SK-N-SH (cell line): ENCODE measurements at regions not wholly inside any gene's neighbourhood (a gene's known extent, or its start where the extent isn't known, plus 50 kb on each side); places are given as distances from the start of the nearest gene placed in this dataset.

Source experiments
- CTCF ChIA-PET: fragments of 300-600, 350-600 bp; formaldehyde crosslinking; extraction: SDS; loops from one replicate; lab custom pipeline; 2021; lab: Yijun Ruan, JAX
- POLR2A ChIA-PET: fragments of 350-600 bp; sonication (Branson Sonifier 250); formaldehyde crosslinking; extraction: SDS; loops from one replicate; lab custom pipeline; 2020; ENCODE audit warnings: antibody characterized with exemption, inconsistent platforms; lab: Yijun Ruan, JAX
- DNase-seq: peaks from one replicate; pipeline ENCODE4 v3.0.0; 2012
- H2AFZ ChIP-seq: fragments of 200-600 bp; sonication (generic); 2 replicates; pipeline ENCODE4 v1.8.1; 2016; ENCODE audit warnings: antibody characterized with exemption, mild to moderate bottlenecking, low read depth
- H3F3A ChIP-seq: fragments of 200-600 bp; sonication (generic); replicated peaks from 2 replicates; pipeline ENCODE3; 2016; ENCODE audit warnings: antibody characterized with exemption, mild to moderate bottlenecking; ENCODE audit not compliant: insufficient read depth
- H3K27ac ChIP-seq, 2 experiments: fragments of 200-500 bp in 1 of 2; fragments of 200-600 bp in 1 of 2; sonication (Bioruptor generic) in 1 of 2; sonication (generic), shearing (Covaris generic) in 1 of 2; 2 replicates each; pipeline versions ENCODE4 v1.5.1 to v1.6.1; 2014 to 2016; ENCODE audit warnings: low read depth in 2 of 2, inconsistent platforms in 1 of 2, low read length in 1 of 2, mild to moderate bottlenecking in 1 of 2, mixed read lengths in 1 of 2
- H3K27me3 ChIP-seq: fragments of 200-600 bp; sonication (generic), shearing (Covaris generic); 2 replicates; pipeline ENCODE4 v1.6.1; 2016; ENCODE audit warnings: mixed run types; ENCODE audit not compliant: insufficient read depth
- H3K36me3 ChIP-seq, 2 experiments: fragments of 200-500 bp in 1 of 2; fragments of 200-600 bp in 1 of 2; sonication (Bioruptor generic) in 1 of 2; sonication (generic) in 1 of 2; replicated peaks in 1 of 2; 2 replicates each; pipeline versions ENCODE3 to v1.5.1; 2014 to 2016; ENCODE audit warnings: low read length in 1 of 2, mild to moderate bottlenecking in 1 of 2; ENCODE audit not compliant: insufficient read depth in 2 of 2, control insufficient read depth in 1 of 2
- H3K4me1 ChIP-seq, 2 experiments: fragments of 200-500 bp in 1 of 2; fragments of 200-600 bp in 1 of 2; sonication (Bioruptor generic) in 1 of 2; sonication (generic), shearing (Covaris generic) in 1 of 2; 2 replicates each; pipeline versions ENCODE4 v1.5.1 to v1.6.1; 2014 to 2016; ENCODE audit warnings: low read depth in 1 of 2, low read length in 1 of 2, mixed run types in 1 of 2; ENCODE audit not compliant: insufficient read depth in 2 of 2, control insufficient read depth in 1 of 2
- H3K4me2 ChIP-seq: fragments of 200-600 bp; sonication (generic), shearing (Covaris generic); 2 replicates; pipeline ENCODE4 v1.6.1; 2017; ENCODE audit warnings: mixed run types
- H3K4me3 ChIP-seq, 2 experiments: fragments of 200-500 bp in 1 of 2; fragments of 200-600 bp in 1 of 2; sonication (Bioruptor generic) in 1 of 2; sonication (generic), shearing (Covaris generic) in 1 of 2; 2 replicates each; pipeline versions ENCODE4 v1.5.1 to v1.8.1; 2014 to 2016; ENCODE audit warnings: low read depth in 2 of 2, inconsistent platforms in 1 of 2, low read length in 1 of 2, mild to moderate bottlenecking in 1 of 2, mixed read lengths in 1 of 2, moderate library complexity in 1 of 2
- H3K79me2 ChIP-seq: fragments of 200-600 bp; sonication (generic); 2 replicates; pipeline ENCODE4 v1.8.1; 2017; ENCODE audit warnings: mild to moderate bottlenecking; ENCODE audit not compliant: insufficient read depth
- H3K9ac ChIP-seq: fragments of 200-600 bp; sonication (generic); 2 replicates; pipeline ENCODE4 v1.6.1; 2017; ENCODE audit warnings: mixed run types
- H3K9me2 ChIP-seq: fragments of 200-600 bp; sonication (generic); 2 replicates; pipeline ENCODE4 v1.6.1; 2017; ENCODE audit warnings: mixed run types
- H3K9me3 ChIP-seq: fragments of 200-600 bp; sonication (generic); 2 replicates; pipeline ENCODE4 v1.6.1; 2017; ENCODE audit warnings: mixed run types, mild to moderate bottlenecking, moderate library complexity
- H4K20me1 ChIP-seq: fragments of 200-600 bp; sonication (generic); 2 replicates; pipeline ENCODE4 v1.6.1; 2017; ENCODE audit warnings: mild to moderate bottlenecking, mixed run types; ENCODE audit not compliant: insufficient read depth
- CHD2 ChIP-seq: fragments of 150-350 bp; IDR thresholded peaks from 2 replicates; pipeline ENCODE4 v1.6.1; 2018; ENCODE audit warnings: low read length; ENCODE audit not compliant: partially characterized antibody
- ELF1 ChIP-seq: IDR thresholded peaks from 2 replicates; pipeline ENCODE4 v1.4.0; 2012
- EP300 ChIP-seq, 2 experiments: IDR thresholded peaks; 2 replicates each; pipeline versions ENCODE4 v1.4.0 to v1.6.1; 2012; ENCODE audit warnings: borderline replicate concordance in 1 of 2, low read depth in 1 of 2, low read length in 1 of 2
- EZH2phosphoT487 ChIP-seq: fragments of 200-600 bp; sonication (generic); IDR thresholded peaks from 2 replicates; pipeline ENCODE4 v1.6.1; 2017; ENCODE audit warnings: low read depth, mixed run types, mild to moderate bottlenecking, antibody characterized with exemption, moderate library complexity, borderline replicate concordance
- FOXJ3 ChIP-seq: sonication (generic); formaldehyde crosslinking; IDR thresholded peaks from 2 replicates; pipeline ENCODE4 v1.5.1; 2020; ENCODE audit warnings: mild to moderate bottlenecking, missing genetic modification reagents
- FOXM1 ChIP-seq: IDR thresholded peaks from 2 replicates; pipeline ENCODE4 v1.4.0; 2012; ENCODE audit warnings: low read depth, mild to moderate bottlenecking
- GABPA ChIP-seq: IDR thresholded peaks from 2 replicates; pipeline ENCODE4 v1.4.0; 2012; ENCODE audit warnings: low read depth, mild to moderate bottlenecking
- MAX ChIP-seq: IDR thresholded peaks from 2 replicates; pipeline ENCODE4 v1.4.0; 2012; ENCODE audit warnings: low read depth
- MEF2A ChIP-seq: IDR thresholded peaks from 2 replicates; pipeline ENCODE4 v1.4.0; 2012; ENCODE audit warnings: low read depth, borderline replicate concordance
- RCOR1 ChIP-seq: fragments of 150-350 bp; IDR thresholded peaks from 2 replicates; pipeline ENCODE4 v1.6.1; 2017; ENCODE audit warnings: antibody characterized with exemption, low read length
- RXRA ChIP-seq: IDR thresholded peaks from 2 replicates; pipeline ENCODE4 v1.4.0; 2012; ENCODE audit warnings: low read depth, mild to moderate bottlenecking, borderline replicate concordance
- TAF1 ChIP-seq: IDR thresholded peaks from 2 replicates; pipeline ENCODE4 v1.6.1; 2012; ENCODE audit warnings: low read depth, mild to moderate bottlenecking, low read length, moderate library complexity, borderline replicate concordance
- TEAD4 ChIP-seq: IDR thresholded peaks from 2 replicates; pipeline ENCODE4 v1.4.0; 2012; ENCODE audit warnings: mild to moderate bottlenecking, borderline replicate concordance; ENCODE audit not compliant: insufficient read depth
- USF1 ChIP-seq: IDR thresholded peaks from 2 replicates; pipeline ENCODE4 v1.4.0; 2012; ENCODE audit warnings: low read depth, borderline replicate concordance
- USF2 ChIP-seq: fragments of 150-350 bp; IDR thresholded peaks from 2 replicates; pipeline ENCODE4 v1.6.1; 2017; ENCODE audit warnings: antibody characterized with exemption, low read length, low read depth, borderline replicate concordance
- ZBTB33 ChIP-seq: IDR thresholded peaks from 2 replicates; pipeline ENCODE4 v1.4.0; 2012; ENCODE audit warnings: low read depth, borderline replicate concordance
- WGBS: methylation state at CpG from one replicate; pipeline ENCODE4 v1.1.6; 2017; ENCODE audit warnings: low lambda C conversion rate; 5-methylcytosine and 5-hydroxymethylcytosine counted together

- Histone ChIP-seq H3K27me3 (no peaks in the 10 kb centered on the region), H3K9me2 (no peaks in the 10 kb centered on the region), H3F3A (peaks cover 4% of the 10 kb centered on the region), H3K4me2 (no peak overlapping the region; the same call in 1 of the 2 replicates), H3K4me3 (no peak overlapping the region), H3K36me3 (no peaks in the 10 kb centered on the region), H3K9ac (no peak overlapping the region), H2AFZ (no peak overlapping the region), H3K4me1 (peaks cover 0 to 14% of the 10 kb centered on the region in 2 experiments; a peak in 3 of 4 replicates), H3K79me2 (no peaks in the 10 kb centered on the region), H3K27ac (peak overlapping the region in 1 of 2 experiments; percentile 85; a peak in 3 of 4 replicates), H4K20me1 (no peaks in the 10 kb centered on the region), H3K9me3 (no peaks in the 10 kb centered on the region)
- CTCF ChIA-PET = interaction anchor here (0.6 to 1.4 kb wide), 3 partner anchors 13 to 433 kb away, joined by 3 to 4 read pairs (median 3); no protein-coding TSS in a partner anchor
- WGBS = 68% methylated on average over 2 of the region's 2 CpGs
- POLR2A ChIA-PET = no interaction called here
- TF ChIP-seq FOXJ3 (no peak), EP300 (IDR thresholded peaks at IDR 0.05; ENCODE audit: borderline replicate concordance in 1 of 2, low read depth in 1 of 2, low read length in 1 of 2) (no peak), MAX (no peak), ZBTB33 (no peak), RCOR1 (no peak), FOXM1 (no peak), GABPA (no peak), MEF2A (no peak), TEAD4 (no peak), USF2 (no peak), EZH2phosphoT487 (no peak), CHD2 (no peak), RXRA (no peak), USF1 (no peak), ELF1 (no peak), TAF1 (no peak)
- no peak for DNase-seq
These were observed 929.5 kb upstream of the C9orf72 start for GRCh38 chr9:28502741-28503140.
